NCI-H2196 treated with DMSO at 0.1 percent for 48 hours (cell line): ENCODE measurements at regions not wholly inside any gene's neighbourhood (a gene's known extent, or its start where the extent isn't known, plus 50 kb on each side); places are given as distances from the start of the nearest gene placed in this dataset.
"Not testable (repeated sequence)": the region's sequence is repeated elsewhere in the genome, so short reads cannot be mapped to it uniquely, and the experiment has no call there.

Experiments used
- DNase-seq: peaks from one replicate; lab custom pipeline; 2025; ENCODE audit not compliant: unreplicated experiment; lab: John Stamatoyannopoulos, UW

- no peak for DNase-seq
These were observed 1115.1 kb downstream of the PLA2G4A start for GRCh38 chr1:187943606-187944403.

- DNase-seq, result not testable (repeated sequence)
These were observed 1117.9 kb downstream of the PLA2G4A start for GRCh38 chr1:187946661-187947060.

GRCh38 chr1:187947359-187947758, 1118.6 kb downstream of the PLA2G4A start:
- DNase-seq, result no peak

GRCh38 chr1:187948170-187948794, 1119.5 kb downstream of the PLA2G4A start:
- DNase-seq, result no peak

- no peak for DNase-seq
These were observed 1120.8 kb downstream of the PLA2G4A start for GRCh38 chr1:187949567-187949966.

GRCh38 chr1:187951817-187952216, 1123.1 kb downstream of the PLA2G4A start:
- no peak for DNase-seq

GRCh38 chr1:187952446-187952845, 1123.7 kb downstream of the PLA2G4A start:
- no peak for DNase-seq

- no peak for DNase-seq
These were observed 1128.2 kb downstream of the PLA2G4A start for GRCh38 chr1:187956975-187957374.

- no peak for DNase-seq
These were observed 1129.5 kb downstream of the PLA2G4A start for GRCh38 chr1:187958207-187958606.

GRCh38 chr1:187959062-187959461, 1130.3 kb downstream of the PLA2G4A start:
- no peak for DNase-seq

- DNase-seq, result no peak
These were observed 1131.4 kb downstream of the PLA2G4A start for GRCh38 chr1:187960125-187960638.

GRCh38 chr1:187961895-187962294, 1133.1 kb downstream of the PLA2G4A start:
- DNase-seq, result no peak

GRCh38 chr1:187971851-187972250, 1143.1 kb downstream of the PLA2G4A start:
- no peak for DNase-seq

- DNase-seq, result no peak
These were observed 1148.5 kb downstream of the PLA2G4A start for GRCh38 chr1:187977298-187977697.

GRCh38 chr1:187985145-187985896, 1156.6 kb downstream of the PLA2G4A start:
- DNase-seq, result no peak

GRCh38 chr1:187985897-187986654, 1157.3 kb downstream of the PLA2G4A start:
- DNase-seq, result no peak

GRCh38 chr1:187987236-187987776, 1158.6 kb downstream of the PLA2G4A start:
- no peak for DNase-seq

GRCh38 chr1:187991944-187992343, 1163.2 kb downstream of the PLA2G4A start:
- DNase-seq, result no peak

- DNase-seq, result no peak
These were observed 1168.0 kb downstream of the PLA2G4A start for GRCh38 chr1:187996780-187997179.

GRCh38 chr1:187999973-188000372, 1171.2 kb downstream of the PLA2G4A start:
- DNase-seq, result no peak

GRCh38 chr1:188003687-188004086, 1174.9 kb downstream of the PLA2G4A start:
- not testable (repeated sequence) for DNase-seq
